ENCODE measurements at regions not wholly inside any gene's neighbourhood (a gene's known extent, or its start where the extent isn't known, plus 50 kb on each side); places are given as distances from the start of the nearest gene placed in this dataset.

DNA sequence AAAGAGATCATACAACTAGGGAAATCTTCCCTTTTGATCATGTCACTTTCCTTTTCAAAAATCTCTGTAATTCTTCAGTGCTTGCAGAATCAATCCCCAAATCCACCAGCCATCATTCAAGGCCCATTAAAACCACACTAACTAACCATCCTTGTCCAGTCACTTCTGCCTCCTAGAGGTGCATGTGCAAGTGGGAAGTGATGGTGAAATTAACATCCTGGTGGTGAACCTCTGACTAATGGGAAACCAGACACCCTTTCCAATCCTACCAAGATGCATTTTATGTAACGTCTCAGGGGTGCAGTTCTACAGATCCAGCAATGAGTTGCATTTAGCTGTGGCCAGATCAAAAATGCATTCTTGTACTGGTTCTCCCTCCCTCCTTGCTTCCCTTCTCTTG, 341.8 kb downstream of the RAPGEF2 start:
- no peak for DNase-seq

DNA sequence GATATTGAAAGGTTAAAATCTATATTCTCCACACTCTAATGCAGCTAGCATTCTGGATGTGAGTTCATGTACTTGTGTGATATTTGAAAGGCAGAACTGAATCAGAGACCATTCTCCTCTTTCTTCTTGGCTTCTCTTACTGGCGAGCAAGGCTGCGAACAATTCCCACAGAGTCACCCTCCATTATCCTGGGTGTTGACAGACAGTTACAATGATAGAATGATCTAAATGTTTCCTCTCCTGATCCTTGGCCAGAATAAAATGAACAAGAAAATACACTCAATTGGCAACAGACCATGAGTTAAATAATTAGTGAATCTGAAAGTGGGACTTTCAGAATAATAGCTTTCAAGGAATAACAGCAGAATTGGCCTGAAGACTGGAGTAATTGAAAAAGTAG, 342.8 kb downstream of the RAPGEF2 start:
- DNase-seq: no peak

GRCh38 chr4:159446266-159446976, 343.5 kb downstream of the RAPGEF2 start:
- DNase-seq: peak; percentile 48

DNA sequence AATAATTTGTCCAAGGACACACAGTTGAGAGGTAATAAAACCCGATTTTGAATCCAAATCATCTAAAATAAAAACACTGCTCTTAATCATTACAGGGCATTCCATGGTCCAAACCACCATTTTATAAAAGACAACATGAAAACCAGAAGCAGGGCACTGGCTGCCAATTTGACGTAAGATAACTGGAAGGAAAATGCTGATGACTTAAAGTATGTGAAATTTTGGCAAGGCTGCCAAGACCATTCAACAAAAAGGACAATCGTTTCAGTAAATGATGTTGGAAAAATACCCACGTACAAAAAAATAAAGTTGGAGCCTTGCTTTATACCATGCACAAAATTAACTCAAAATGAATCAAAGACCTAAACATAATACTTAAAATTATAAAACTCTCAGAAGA, 344.4 kb downstream of the RAPGEF2 start:
- DNase-seq: no peak

DNA sequence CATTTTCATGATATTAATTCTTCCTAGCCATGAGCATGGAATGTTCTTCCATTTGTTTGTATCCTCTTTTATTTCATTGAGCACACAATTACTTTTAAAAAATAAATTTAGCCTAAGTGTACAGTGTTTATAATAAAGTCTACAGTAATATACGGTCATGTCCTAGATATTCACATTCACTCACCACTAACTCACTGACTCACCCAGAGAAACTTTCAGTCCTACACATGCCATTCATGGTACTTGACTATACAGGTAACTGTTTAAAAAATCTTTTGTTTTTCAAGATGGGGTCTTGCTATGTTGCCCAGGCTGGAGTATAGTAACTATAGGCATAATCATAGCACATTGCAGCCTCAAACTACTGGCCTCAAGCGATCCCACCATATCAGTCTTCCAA, 348.1 kb downstream of the RAPGEF2 start:
- DNase-seq: no peak

DNA sequence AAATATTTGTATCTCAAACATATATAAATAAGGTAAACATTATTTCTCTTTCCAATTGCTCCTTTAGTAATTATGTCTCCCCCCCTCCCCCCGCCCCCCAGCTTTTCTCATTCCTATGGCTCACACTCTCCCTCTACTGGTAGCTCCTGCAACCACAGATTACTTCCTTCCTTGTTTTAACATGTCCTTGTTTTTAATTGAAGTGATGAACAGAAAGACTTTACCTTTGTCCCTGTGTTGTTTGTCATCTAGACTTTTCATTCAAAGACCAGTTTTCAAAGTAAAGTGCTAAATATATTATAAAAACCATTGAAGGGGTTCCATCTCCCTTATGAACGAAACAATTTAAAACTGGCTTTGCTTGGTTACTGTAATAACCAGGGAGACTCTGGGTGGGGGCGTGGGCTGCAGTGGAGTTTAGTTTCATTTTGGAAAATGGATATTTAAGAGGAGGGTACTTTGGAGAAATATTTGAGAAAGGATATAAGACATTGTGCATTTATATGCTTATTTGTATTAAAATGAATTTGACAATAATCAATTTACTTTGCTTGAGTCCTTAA, 352.9 kb downstream of the RAPGEF2 start:
- peak; percentile 12 for DNase-seq

DNA sequence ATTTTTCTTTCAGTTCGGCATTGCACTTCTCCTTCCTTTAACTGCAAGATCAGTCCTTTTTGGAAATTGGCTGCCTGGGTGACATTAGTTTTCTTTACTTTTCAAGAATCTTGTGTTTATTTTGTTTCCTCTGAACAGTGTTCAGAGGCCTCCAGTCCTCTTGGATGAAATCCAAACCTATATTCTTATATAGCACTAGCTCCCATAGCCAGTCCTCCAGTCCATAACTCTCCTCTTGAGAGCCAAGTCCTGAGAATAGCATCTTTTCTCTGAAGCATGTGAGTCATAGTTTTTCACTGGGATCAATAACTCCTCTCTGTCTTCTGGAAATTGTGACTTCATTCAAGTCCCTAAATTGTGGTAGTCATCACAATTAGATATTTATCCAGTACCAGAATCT, 357.5 kb downstream of the RAPGEF2 start:
- DNase-seq: no peak

DNA sequence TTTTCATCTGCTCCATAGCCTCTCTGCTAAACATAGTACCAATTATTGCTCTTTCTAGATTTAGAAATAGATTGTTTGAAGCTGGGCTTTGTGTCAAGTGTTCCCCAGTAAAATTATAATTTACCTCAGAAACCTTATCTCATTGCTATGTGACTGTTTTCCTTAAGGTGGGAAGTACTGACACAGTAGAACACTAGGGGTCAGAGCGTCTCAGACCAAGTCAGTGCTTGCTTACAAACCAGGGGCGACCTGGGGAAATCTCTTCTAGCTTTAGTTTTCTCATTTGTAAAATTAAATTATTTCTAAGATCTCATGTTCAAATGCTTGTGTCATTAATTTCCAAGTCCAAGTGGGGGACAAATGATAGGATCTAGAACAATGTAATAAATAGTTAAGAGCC, 360.4 kb downstream of the RAPGEF2 start:
- DNase-seq: no peak

- DNase-seq: no peak
Observed at GRCh38 chr4:159464302-159464701, 361.4 kb downstream of the RAPGEF2 start.

- DNase-seq: no peak
Observed at GRCh38 chr4:159476886-159477285, 374.0 kb downstream of the RAPGEF2 start.

DNA sequence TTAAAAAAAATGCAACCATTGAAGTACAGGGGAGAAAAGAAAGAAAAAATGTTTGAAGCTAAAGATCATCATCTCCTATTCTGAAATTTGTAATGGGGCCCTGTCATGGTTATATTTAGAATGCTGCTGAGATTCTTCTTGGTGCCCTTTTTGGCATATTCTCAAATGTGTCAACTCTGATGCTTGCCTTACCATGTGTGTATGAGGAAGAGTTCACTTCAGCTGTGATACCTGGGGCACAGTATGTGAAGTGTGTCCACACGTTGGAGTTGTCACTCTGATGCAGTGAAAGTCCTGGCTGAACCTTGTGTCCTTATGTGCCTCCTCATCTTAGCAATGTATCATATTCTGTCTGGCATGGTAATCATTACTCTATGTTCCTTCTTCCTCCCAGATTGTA, 377.9 kb downstream of the RAPGEF2 start:
- DNase-seq: no peak

- DNase-seq: no peak
Observed at GRCh38 chr4:159481936-159482335, 379.1 kb downstream of the RAPGEF2 start.

GRCh38 chr4:159483110-159483781, 380.4 kb downstream of the RAPGEF2 start:
- no peak for DNase-seq

- DNase-seq: no peak
Observed at GRCh38 chr4:159483782-159484741, 381.2 kb downstream of the RAPGEF2 start.

- DNase-seq: no peak
Observed at GRCh38 chr4:159484864-159485263, 382.0 kb downstream of the RAPGEF2 start.

- peak; percentile 54 for DNase-seq
Observed at GRCh38 chr4:159487284-159487747, 384.4 kb downstream of the RAPGEF2 start.

DNA sequence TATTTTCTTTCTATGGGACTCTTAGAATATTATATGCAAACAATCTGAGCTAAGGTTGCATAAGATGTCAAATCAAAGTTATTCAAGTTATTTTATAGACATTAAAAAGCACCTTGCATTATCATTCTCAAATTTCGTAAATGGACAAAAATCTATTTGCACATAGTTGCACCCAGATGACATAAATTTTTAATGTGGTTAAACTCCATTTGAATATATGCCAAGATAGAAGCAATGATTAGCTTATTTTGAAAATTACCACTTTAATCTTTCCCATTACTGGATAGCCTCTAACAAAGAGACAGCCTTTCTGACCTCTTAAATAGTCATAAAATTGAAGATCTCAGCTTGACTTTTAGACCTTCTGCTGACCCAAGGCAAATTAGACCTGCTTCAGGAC, 386.8 kb downstream of the RAPGEF2 start:
- no peak for DNase-seq

- no peak for DNase-seq
Observed at GRCh38 chr4:159495515-159496236, 392.8 kb downstream of the RAPGEF2 start.

DNA sequence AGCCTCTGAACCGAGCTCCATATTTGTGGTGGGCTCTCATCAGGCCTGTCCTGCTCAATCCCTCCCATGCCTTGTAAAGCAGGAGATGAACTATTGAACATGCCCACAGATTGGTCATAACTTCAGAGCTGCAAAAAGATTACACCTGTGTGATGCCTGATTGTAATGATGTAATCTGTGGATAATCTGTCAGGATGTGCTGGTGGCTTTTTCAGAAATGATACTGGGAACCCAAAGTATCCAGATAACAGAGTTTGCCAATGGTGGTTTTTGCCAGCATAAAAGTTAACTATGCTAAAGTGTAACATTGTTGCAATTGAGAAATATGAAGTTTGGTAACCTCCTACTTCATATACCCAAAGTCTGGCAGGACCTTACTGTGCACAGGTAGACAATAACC, 393.4 kb downstream of the RAPGEF2 start:
- no peak for DNase-seq

- no peak for DNase-seq
Observed at GRCh38 chr4:159497936-159498335, 395.1 kb downstream of the RAPGEF2 start.

- DNase-seq: no peak
Observed at GRCh38 chr4:159498446-159499115, 395.7 kb downstream of the RAPGEF2 start.
